ENCODE measurements at regions not wholly inside any gene's neighbourhood (a gene's known extent, or its start where the extent isn't known, plus 50 kb on each side); places are given as distances from the start of the nearest gene placed in this dataset.

- H3K4me2 ChIP-seq (ENCODE audit: low read depth, low read length), result no peak overlapping the region
- in situ Hi-C loops (cut with HindIII; ENCODE audit: extremely low pct_ligation_motif_present, low pct_unique_long_range_greater_than_20kb) (no loop called here), intact Hi-C loops (cut with micrococcal nuclease; ENCODE audit: unreplicated experiment) (loop anchor here (5.0 kb wide), 1 partner anchor 180 kb away; the partner anchor contains the start of gene RTL1)
- no peak for ATAC-seq
- no peak overlapping the region for H2AFZ ChIP-seq (ENCODE audit: low read length)
- no TSS peak for BruUV-seq (replicated peaks)
- no peaks in the 10 kb centered on the region for H3K9me3 ChIP-seq (ENCODE audit: low read length)
- H3K4me1 ChIP-seq (ENCODE audit: insufficient read depth, low read length), result no peaks in the 10 kb centered on the region
- H3K9ac ChIP-seq (ENCODE audit: insufficient read depth, low read depth, low read length), result no peak overlapping the region
- 19% methylated on average over 4 of the region's 10 CpGs for WGBS (ENCODE audit: low lambda C conversion rate)
- H3K36me3 ChIP-seq (replicated peaks in 1 of 2; ENCODE audit: control insufficient read depth in 1 of 2, insufficient read depth in 2 of 2, low read length in 2 of 2), result no peaks in the 10 kb centered on the region
- no peak for FAIRE-seq
- H3K4me3 ChIP-seq (replicated peaks in 1 of 3; ENCODE audit: insufficient read depth in 1 of 3, low read depth in 2 of 3, low read length in 3 of 3), result no peak overlapping the region
- H3K27ac ChIP-seq (ENCODE audit: extremely low read length, insufficient read depth, low read length), result no peak overlapping the region
- TF ChIP-seq THAP11 (CRISPR knock-in tag; IDR thresholded peaks at IDR 0.05) (no peak), TRAFD1 (CRISPR knock-in tag; IDR thresholded peaks at IDR 0.05; ENCODE audit: borderline replicate concordance) (no peak), ZSCAN5A (CRISPR knock-in tag; IDR thresholded peaks at IDR 0.05; ENCODE audit: borderline replicate concordance) (no peak), ZNF768 (CRISPR knock-in tag; IDR thresholded peaks at IDR 0.05) (peak; percentile 50; the same call in 1 of the 2 replicates), ZBTB4 (CRISPR knock-in tag; IDR thresholded peaks at IDR 0.05; ENCODE audit: borderline replicate concordance) (no peak), ZNF547 (CRISPR knock-in tag; IDR thresholded peaks at IDR 0.05) (no peak), SRSF4 (IDR thresholded peaks at IDR 0.05; ENCODE audit: low read depth, low read length, poor library complexity, severe bottlenecking) (no peak), ZNF766 (CRISPR knock-in tag; IDR thresholded peaks at IDR 0.05; ENCODE audit: borderline replicate concordance) (no peak), ZNF329 (CRISPR knock-in tag; IDR thresholded peaks at IDR 0.05; ENCODE audit: low read depth) (no peak)
- peaks cover 11 to 42% of the 10 kb centered on the region in 2 experiments; a peak in 4 of 5 replicates for H3K27me3 ChIP-seq (ENCODE audit: control insufficient read depth in 1 of 2, insufficient read depth in 2 of 2, low read length in 2 of 2)
- CTCF ChIA-PET (ENCODE audit: low intra/inter-chr PET ratio, low total read pairs), result interaction anchor here (1.8 kb wide), 1 partner anchor 176 kb away, joined by 6 read pairs; no protein-coding TSS in a partner anchor
- H4K20me1 ChIP-seq (ENCODE audit: insufficient read depth, low read length), result no peaks in the 10 kb centered on the region
- no peak for DNase-seq (ENCODE audit: low spot score)
- H3K79me2 ChIP-seq (ENCODE audit: insufficient read depth, low read length), result no peaks in the 10 kb centered on the region
- POLR2A ChIA-PET, result no interaction called here
Observed at GRCh38 chr14:101082436-101083384, 179.2 kb upstream of the RTL1 start.
